NT2/D1 (cell line): ENCODE measurements at regions not wholly inside any gene's neighbourhood (a gene's known extent, or its start where the extent isn't known, plus 50 kb on each side); places are given as distances from the start of the nearest gene placed in this dataset.
"Not testable (repeated sequence)": the region's sequence is repeated elsewhere in the genome, so short reads cannot be mapped to it uniquely, and the experiment has no call there.

Experiments
- DNase-seq: peaks from one replicate; pipeline ENCODE4 v3.0.0-alpha.2; 2011; ENCODE audit warnings: low read depth, low spot score
- H3K27me3 ChIP-seq: 2 replicates; pipeline ENCODE4 v1.6.0; 2011; ENCODE audit warnings: mild to moderate bottlenecking; ENCODE audit not compliant: insufficient read length, insufficient read depth
- H3K36me3 ChIP-seq: 2 replicates; pipeline ENCODE4 v1.6.1; 2011; ENCODE audit warnings: mild to moderate bottlenecking, low read length, mixed read lengths; ENCODE audit not compliant: insufficient read depth, insufficient read length
- H3K4me1 ChIP-seq: 2 replicates; pipeline ENCODE4 v1.5.1; 2011; ENCODE audit not compliant: insufficient read depth, insufficient read length
- H3K4me3 ChIP-seq: 2 replicates; pipeline ENCODE4 v1.5.1; 2011; ENCODE audit warnings: low read depth; ENCODE audit not compliant: insufficient read length
- H3K9ac ChIP-seq: 2 replicates; pipeline ENCODE4 v1.6.0; 2011; ENCODE audit warnings: low read depth; ENCODE audit not compliant: insufficient read length
- H3K9me3 ChIP-seq: 2 replicates; pipeline ENCODE4 v1.5.1; 2011; ENCODE audit warnings: mild to moderate bottlenecking, low read length; ENCODE audit not compliant: insufficient read depth
- SUZ12 ChIP-seq: IDR thresholded peaks from 2 replicates; pipeline ENCODE4 v1.6.1; 2011; ENCODE audit not compliant: insufficient read length, insufficient read depth; ENCODE audit errors: extremely low read depth
- YY1 ChIP-seq: IDR thresholded peaks from 2 replicates; pipeline ENCODE4 v1.6.1; 2011; ENCODE audit not compliant: insufficient read length, insufficient read depth
- ZNF274 ChIP-seq: IDR thresholded peaks from 2 replicates; pipeline ENCODE4 v1.6.1; 2011; ENCODE audit warnings: mild to moderate bottlenecking, low read depth, low read length

DNA sequence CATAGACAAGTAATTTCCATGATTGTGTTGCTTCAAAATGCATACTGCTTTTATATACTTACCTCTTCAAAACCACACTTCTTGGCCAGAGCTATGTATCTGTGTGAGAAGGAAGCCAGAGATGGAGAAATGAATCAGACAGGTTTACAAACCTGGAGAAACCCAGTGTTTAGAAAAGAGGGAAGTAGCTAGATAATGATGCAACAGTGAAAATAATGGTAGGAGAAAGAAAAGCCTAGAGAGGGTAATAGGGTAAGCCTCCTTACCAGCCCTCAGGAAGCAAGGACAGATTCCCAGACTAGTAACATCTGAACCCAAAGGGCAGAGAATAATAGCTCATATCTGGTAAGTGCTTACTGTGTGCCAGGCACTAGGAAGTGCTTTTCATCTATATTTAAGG is 250.3 kb upstream of the CDH11 start:
- Histone ChIP-seq H3K27me3 (no peaks in the 10 kb centered on the region), H3K4me1 (no peaks in the 10 kb centered on the region), H3K9me3 (0 out of 2 replicates have a peak, but pooled peaks cover 7% of the 10 kb centered on the region), H3K36me3 (no peaks in the 10 kb centered on the region), H3K4me3 (no peak overlapping the region), H3K9ac (no peak overlapping the region)
- TF ChIP-seq YY1 (no peak), SUZ12 (no peak), ZNF274 (no peak)
- no peak for DNase-seq

DNA sequence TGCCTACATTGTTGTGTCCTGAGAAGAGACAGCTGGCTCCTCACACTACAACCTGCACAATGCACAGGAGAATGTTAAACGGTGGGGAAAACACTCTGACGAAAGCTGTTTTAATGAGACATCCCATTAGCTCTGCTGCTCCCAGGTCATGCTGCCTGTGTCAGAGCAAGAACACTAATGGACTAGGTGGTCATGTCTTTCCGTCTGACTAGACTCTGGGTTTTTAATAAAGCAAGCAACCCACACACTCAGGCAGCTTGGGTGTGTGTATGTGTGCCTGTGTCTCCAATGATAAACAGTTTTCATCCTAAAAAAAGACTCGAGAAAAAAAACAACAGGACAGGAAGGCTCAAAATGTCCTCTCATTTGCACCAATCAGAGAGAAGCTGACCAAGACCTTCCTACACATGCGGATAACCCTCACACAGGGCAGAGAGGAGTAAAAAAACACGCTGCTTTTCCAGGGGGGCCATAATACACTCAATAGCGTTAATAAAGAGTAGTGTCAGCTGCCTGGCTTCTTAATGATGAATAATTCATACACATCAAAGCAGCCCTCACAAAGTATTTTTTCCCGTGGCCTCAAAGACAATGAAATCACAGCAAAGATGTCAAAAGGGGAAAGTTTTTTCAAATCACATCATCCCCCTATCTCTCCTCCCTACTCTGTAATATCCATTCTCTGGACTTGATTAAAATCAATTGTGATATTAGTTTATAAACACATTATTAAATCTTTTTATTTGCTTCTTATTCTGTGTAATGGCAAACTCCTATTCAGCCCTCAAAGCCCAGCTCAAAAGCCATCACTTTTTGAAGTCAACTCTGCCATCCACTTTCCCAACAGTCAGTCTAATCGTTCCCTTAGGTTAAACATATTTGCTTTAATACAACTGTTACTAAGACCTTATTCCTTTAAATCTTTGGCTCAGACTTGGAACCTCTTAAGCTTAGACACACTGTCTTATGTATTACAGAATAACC is 244.2 kb upstream of the CDH11 start:
- no peaks in the 10 kb centered on the region for H3K36me3 ChIP-seq
- TF ChIP-seq SUZ12, result no peak
- TF ChIP-seq YY1, result no peak
- TF ChIP-seq ZNF274, result no peak

DNA sequence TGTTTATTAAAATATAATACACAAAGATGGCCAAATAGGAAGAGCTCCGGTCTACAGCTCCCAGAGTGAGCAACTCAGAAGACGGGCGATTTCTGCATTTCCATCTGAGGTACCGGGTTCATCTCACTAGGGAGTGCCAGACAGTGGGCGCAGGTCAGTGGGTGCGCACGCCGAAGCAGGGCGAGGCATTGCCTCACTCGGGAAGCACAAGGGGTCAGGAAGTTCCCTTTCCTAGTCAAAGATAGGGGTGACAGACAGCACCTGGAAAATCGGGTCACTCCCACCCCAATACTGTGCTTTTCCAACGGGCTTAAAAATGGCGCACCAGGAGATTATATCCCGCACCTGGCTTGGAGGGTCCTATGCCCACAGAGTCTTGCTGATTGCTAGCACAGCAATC is 234.9 kb upstream of the CDH11 start:
- not testable (repeated sequence) for H3K27me3 ChIP-seq, H3K4me1 ChIP-seq, H3K4me3 ChIP-seq, H3K36me3 ChIP-seq, H3K9ac ChIP-seq, DNase-seq
- H3K9me3 ChIP-seq, result peaks cover 18% of the 10 kb centered on the region

More for the DNA sequence above, 244.2 kb upstream of the CDH11 start:
- no peak overlapping the region for H3K4me3 ChIP-seq
- H3K4me1 ChIP-seq, result no peaks in the 10 kb centered on the region
- no peak for DNase-seq
- H3K27me3 ChIP-seq, result no peaks in the 10 kb centered on the region
- no peak overlapping the region for H3K9ac ChIP-seq
- H3K9me3 ChIP-seq, result 0 out of 2 replicates have a peak, but pooled peaks cover 7% of the 10 kb centered on the region

DNA sequence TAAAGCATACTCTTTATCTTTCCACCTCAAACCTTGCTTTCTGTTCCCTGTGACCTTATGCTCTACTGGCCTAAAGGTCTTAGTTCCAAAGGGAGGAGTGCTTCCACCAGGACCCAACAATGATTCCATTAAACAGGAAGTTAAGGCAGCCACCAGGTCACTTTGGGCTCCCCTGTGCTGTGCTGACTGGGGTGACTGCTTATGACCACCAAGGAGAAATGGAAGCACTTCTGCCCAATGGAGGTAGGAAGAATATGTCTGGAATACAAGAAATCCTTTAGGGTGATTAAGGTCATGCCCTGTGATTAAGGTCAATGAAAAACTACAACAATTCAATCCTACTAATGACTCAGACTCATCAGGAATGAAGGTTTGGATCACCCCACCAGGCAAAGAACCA is 233.8 kb upstream of the CDH11 start:
- no peaks in the 10 kb centered on the region for H3K27me3 ChIP-seq
- no peaks in the 10 kb centered on the region for H3K4me1 ChIP-seq
- no peaks in the 10 kb centered on the region for H3K36me3 ChIP-seq
- no peak for DNase-seq
- no peak overlapping the region for H3K9ac ChIP-seq
- H3K4me3 ChIP-seq, result no peak overlapping the region
- no peak for TF ChIP-seq ZNF274
- H3K9me3 ChIP-seq, result peaks cover 18% of the 10 kb centered on the region

DNA sequence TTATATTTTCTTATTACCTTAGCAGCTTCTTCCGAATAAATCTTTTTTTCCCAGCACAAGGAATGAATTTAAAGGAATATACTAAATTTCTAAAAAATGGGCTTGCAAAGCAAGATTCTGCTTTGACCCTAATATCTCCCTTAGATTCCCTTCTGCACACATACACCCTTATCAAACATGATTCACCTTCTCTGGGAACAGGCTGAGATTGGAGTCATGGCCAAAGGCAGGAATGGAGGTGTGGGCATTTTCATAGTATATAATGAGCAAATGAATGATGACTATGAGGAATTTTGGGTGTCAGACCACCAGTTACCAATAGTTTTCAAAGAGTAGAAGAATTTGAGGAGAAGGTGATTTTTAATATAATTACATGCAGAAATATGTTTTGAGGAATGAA is 231.3 kb upstream of the CDH11 start:
- Histone ChIP-seq H3K4me3 (no peak overlapping the region), H3K4me1 (no peaks in the 10 kb centered on the region), H3K36me3 (no peaks in the 10 kb centered on the region), H3K9me3 (peaks cover 18% of the 10 kb centered on the region), H3K27me3 (no peaks in the 10 kb centered on the region), H3K9ac (no peak overlapping the region)
- TF ChIP-seq SUZ12, result no peak
- DNase-seq, result no peak

DNA sequence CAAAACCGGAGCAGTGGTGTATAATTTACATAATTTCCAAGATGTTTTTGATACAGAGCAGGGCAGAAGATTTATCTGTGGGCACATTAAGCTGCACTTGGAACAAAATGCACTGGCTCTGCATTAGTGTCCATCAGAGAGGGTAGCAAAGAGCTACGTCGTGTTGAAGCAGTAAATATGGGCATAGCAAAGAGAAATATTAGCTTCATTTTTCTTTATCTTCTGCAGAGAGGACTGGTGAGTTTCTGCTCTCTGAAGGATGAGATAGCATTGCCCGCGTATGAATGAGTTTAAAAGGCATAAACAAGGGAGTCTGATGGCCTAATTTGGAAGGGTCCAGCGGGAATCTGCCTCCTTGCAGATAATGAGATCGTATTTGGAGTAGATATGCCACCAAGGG is 227.8 kb upstream of the CDH11 start:
- DNase-seq, result no peak
- Histone ChIP-seq H3K9ac (no peak overlapping the region), H3K4me1 (no peaks in the 10 kb centered on the region), H3K4me3 (no peak overlapping the region), H3K27me3 (no peaks in the 10 kb centered on the region), H3K9me3 (no peaks in the 10 kb centered on the region), H3K36me3 (no peaks in the 10 kb centered on the region)
- TF ChIP-seq ZNF274, result no peak
- no peak for TF ChIP-seq SUZ12
- no peak for TF ChIP-seq YY1

DNA sequence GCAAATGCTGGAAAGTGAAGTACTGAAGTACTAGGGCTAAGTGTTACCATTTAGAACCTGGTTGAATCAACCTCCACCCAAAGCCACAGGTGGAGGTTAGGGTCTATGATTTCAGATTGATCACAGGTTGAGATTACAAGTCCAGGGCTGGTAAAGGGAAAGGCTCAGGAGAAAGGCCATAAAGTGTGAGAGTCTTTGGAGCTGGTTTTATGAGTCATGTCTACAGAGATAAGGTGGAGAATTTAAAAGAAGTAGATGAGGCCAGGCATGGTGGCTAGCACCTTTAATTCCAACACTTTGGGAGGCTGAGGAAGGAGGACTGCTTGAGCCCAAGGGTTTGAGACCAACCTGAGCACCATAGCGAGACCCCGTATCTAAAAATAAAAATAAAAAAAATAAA is 221.7 kb upstream of the CDH11 start:
- Histone ChIP-seq H3K36me3 (no peaks in the 10 kb centered on the region), H3K9ac (no peak overlapping the region), H3K4me3 (no peak overlapping the region), H3K4me1 (no peaks in the 10 kb centered on the region), H3K9me3 (no peaks in the 10 kb centered on the region), H3K27me3 (no peaks in the 10 kb centered on the region)
- DNase-seq, result no peak
- TF ChIP-seq ZNF274, result no peak
- no peak for TF ChIP-seq YY1
- no peak for TF ChIP-seq SUZ12
